Bronchial epithelial cell (primary cell): ENCODE measurements at regions not wholly inside any gene's neighbourhood (a gene's known extent, or its start where the extent isn't known, plus 50 kb on each side); places are given as distances from the start of the nearest gene placed in this dataset.

Source experiments
- DNase-seq: peaks from one replicate; pipeline ENCODE4 v3.0.0-alpha.2; 2010; ENCODE audit warnings: low read depth
- FAIRE-seq: peaks from 2 replicates; lab custom pipeline; 2011; peaks lifted over from hg19 to GRCh38; lab: Jason Lieb, UNC
- H3K27me3 ChIP-seq: 2 replicates; pipeline ENCODE4 v1.5.1; 2011; ENCODE audit warnings: low read length; ENCODE audit not compliant: control insufficient read depth, insufficient read depth
- H3K36me3 ChIP-seq: 2 replicates; pipeline ENCODE4 v1.5.1; 2011; ENCODE audit warnings: low read length; ENCODE audit not compliant: control insufficient read depth, insufficient read depth
- H3K4me3 ChIP-seq: 2 replicates; pipeline ENCODE4 v1.5.1; 2011; ENCODE audit warnings: mild to moderate bottlenecking, low read depth, low read length, control low read depth
- TF ChIP-seq, protein P1 (sequence below): IDR thresholded peaks from 2 replicates; pipeline ENCODE4 v1.5.1; 2011; ENCODE audit warnings: mild to moderate bottlenecking, moderate library complexity, low read length, control low read depth, inconsistent platforms; ENCODE audit not compliant: insufficient read depth, severe bottlenecking

DNA sequence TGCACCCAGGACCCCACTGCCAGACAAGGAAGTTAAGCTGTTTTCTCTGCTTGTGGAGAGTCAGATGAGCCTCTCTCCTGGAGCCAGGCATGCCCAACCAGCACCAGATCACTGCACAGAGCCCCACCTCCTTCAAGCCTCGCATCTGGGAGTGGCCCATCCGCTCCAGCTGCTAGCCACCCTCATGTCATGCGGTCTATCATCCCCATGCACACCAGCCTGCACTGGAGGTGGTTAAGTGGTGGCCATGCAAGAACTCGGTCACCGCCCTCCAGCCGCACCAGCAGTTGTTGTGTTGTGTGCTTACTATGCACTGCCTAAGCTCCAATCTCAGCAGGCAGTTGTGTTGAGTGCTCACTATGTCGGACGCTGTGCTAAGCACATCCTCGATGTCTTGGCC is 177.9 kb upstream of the SLC14A2 start:
- Histone ChIP-seq H3K4me3 (no peak overlapping the region), H3K36me3 (no peaks in the 10 kb centered on the region), H3K27me3 (no peaks in the 10 kb centered on the region)
- DNase-seq (no peak), FAIRE-seq (no peak)
- TF ChIP-seq, protein P1, sequence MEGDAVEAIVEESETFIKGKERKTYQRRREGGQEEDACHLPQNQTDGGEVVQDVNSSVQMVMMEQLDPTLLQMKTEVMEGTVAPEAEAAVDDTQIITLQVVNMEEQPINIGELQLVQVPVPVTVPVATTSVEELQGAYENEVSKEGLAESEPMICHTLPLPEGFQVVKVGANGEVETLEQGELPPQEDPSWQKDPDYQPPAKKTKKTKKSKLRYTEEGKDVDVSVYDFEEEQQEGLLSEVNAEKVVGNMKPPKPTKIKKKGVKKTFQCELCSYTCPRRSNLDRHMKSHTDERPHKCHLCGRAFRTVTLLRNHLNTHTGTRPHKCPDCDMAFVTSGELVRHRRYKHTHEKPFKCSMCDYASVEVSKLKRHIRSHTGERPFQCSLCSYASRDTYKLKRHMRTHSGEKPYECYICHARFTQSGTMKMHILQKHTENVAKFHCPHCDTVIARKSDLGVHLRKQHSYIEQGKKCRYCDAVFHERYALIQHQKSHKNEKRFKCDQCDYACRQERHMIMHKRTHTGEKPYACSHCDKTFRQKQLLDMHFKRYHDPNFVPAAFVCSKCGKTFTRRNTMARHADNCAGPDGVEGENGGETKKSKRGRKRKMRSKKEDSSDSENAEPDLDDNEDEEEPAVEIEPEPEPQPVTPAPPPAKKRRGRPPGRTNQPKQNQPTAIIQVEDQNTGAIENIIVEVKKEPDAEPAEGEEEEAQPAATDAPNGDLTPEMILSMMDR: no peak

DNA sequence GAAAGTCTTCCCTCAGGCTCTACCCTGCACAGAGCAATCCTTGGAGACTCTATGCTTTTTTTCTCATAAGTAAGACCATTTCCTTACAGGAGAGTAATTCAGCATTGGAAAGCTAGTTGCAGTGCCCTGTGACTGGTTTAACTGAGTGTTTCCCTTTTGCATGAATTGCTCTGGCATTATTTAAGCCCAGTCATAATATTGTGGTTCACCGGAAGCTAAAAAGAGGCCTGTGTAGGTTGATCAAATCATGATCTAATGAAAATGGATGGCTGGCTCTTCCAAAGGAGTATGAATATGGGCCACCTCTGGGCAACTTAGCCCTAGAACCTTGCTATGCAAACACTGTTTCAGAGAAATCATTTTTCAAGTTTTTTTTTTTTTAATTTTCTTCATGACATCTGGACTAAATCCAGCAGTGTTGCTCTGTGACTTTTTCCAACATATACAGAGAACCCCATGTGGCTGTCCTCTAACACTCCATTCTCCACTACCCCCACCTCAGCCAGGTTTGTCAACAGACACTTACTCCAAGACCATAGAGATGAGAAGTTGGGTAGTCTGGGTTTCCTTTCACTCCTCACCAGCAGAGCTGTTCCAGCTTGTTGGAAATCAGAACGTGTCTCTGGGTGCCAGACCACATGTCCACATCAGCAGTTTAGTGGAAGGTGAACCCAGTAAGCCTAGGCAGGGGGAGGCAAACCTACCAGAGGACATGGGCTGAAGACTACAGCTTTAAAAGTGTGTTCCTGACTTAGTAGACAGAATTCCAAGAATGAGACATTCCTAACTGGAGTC is 175.2 kb upstream of the SLC14A2 start:
- no peak for FAIRE-seq
- DNase-seq: peak; percentile 52
- Histone ChIP-seq H3K36me3 (no peaks in the 10 kb centered on the region), H3K27me3 (no peaks in the 10 kb centered on the region), H3K4me3 (no peak overlapping the region)
- TF ChIP-seq, protein P1: no peak

DNA sequence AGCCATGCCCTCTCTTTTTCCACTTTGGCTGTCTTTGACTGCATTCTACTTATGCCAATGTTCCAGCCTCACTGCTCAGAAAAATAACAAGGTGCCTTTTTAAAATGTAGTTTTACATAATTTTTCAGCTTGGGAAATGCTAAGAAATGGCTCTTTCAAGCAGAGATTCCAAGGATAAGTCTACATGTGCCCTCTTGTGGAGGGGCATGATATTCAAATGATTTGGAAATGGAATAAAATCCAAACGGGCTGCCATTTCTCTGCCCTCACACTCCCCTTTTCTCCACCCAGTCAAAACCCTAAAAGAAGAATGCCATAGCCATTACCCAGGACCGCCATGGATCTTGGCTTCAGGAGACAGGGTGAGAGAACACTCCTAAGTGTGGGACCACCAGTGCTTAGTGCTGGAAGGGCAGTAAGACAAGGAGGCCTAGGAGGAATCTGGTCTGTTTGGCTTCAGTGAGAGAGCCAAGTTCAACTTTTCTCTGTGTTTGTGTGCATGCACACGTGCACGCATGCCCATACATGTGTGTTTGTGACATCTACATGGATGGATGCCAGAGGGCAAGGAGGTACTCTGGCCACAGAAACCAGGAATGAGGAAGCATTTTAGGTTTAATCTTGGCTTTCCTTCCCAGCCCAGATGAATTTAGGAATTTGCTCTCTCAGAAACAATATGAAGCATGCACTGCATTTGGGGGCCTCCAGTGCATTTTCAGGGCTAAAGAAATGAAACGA is 174.0 kb upstream of the SLC14A2 start:
- DNase-seq: peak; percentile 80
- H3K4me3 ChIP-seq: no peak overlapping the region
- no peaks in the 10 kb centered on the region for H3K27me3 ChIP-seq
- TF ChIP-seq, protein P1: no peak
- peak; percentile 62 for FAIRE-seq
- no peaks in the 10 kb centered on the region for H3K36me3 ChIP-seq

DNA sequence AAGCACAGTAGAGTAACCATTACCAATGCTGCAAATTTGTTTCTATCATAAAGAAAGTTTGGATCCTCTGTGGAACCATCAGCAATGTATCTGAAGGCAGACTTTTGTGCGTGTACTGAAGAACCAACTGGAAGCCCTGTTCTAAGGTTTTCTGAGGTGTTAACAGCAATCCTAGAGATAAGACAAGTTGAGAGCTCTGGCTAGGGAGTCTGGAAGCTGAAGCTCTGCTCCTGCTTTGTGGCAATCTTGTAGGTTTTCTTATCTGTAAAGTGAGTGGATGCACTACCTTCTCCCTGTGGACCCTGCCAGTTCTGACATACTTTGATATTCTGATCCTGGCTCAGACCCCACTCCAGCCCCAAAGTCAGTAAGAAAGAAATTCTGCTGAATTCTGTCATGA is 171.2 kb upstream of the SLC14A2 start:
- TF ChIP-seq, protein P1: no peak
- DNase-seq: no peak
- Histone ChIP-seq H3K4me3 (no peak overlapping the region), H3K27me3 (no peaks in the 10 kb centered on the region), H3K36me3 (no peaks in the 10 kb centered on the region)
- no peak for FAIRE-seq

DNA sequence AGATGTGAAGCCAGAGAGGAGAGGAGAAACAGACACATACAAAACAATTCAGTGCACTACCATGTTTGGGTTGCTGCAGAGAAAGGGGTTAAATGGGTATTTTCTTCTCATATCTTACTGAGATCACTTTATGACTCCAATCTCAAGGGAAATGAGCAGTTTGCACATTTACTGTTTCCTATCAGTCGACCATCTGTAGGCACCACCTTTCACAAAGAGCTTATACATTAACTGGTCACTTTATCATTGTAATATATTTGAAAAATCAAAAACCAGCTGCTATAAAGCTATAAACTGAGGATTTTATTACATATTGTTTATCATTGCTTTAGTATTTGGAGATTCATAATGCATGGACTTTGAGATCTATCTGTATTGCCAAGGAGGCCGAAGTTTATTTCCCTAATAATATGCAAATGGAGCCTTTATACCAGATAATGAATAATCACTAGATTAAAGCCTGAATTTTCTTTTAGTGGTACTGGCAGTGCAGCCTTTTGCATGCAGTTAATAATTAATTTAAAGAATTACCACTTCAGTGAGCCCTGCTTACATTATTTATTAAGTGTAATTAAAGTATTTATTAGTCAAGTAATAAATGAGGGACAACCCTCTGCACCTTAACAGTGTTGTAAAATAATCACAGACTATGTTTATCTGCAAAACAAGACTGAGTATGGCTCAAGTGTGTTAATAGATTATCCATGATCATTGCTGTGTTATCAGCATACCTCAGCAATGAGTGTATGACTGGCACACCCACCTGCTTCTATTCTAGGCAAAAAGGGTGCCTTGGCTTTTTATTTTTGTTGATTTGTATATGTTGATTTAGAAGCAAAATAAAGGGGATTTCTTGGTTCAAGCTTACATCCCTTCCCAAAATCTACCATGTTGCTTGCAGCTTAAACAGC is 167.7 kb upstream of the SLC14A2 start:
- DNase-seq (no peak), FAIRE-seq (no peak)
- TF ChIP-seq, protein P1: no peak
- no peaks in the 10 kb centered on the region for H3K27me3 ChIP-seq
- no peaks in the 10 kb centered on the region for H3K36me3 ChIP-seq
- H3K4me3 ChIP-seq: no peak overlapping the region
